Common myeloid progenitor, CD34-positive (primary cell): ENCODE measurements at regions not wholly inside any gene's neighbourhood (a gene's known extent, or its start where the extent isn't known, plus 50 kb on each side); places are given as distances from the start of the nearest gene placed in this dataset.

Experiments used
- CTCF ChIA-PET: fragments of 350-600 bp; sonication (Branson Sonifier 250); formaldehyde crosslinking; loops from one replicate; lab custom pipeline; 2021; ENCODE audit warnings: antibody characterized with exemption; lab: Charles Lee
- POLR2A ChIA-PET: fragments of 350-600 bp; sonication (Branson Sonifier 250); formaldehyde crosslinking; loops from one replicate; lab custom pipeline; 2021; ENCODE audit warnings: antibody characterized with exemption; lab: Charles Lee
- DNase-seq, 3 donors: peaks; one replicate each; pipeline versions ENCODE4 v3.0.0 to v3.0.0-alpha.2; 2013
- H3K27ac ChIP-seq, 2 experiments: 1 replicate in 1 of 2; 2 replicates in 1 of 2; pipeline ENCODE4 v1.7.0; 2013; ENCODE audit warnings: inconsistent platforms in 2 of 2, low read length in 2 of 2, mild to moderate bottlenecking in 2 of 2, low read depth in 1 of 2, moderate library complexity in 1 of 2; ENCODE audit not compliant: severe bottlenecking in 2 of 2, insufficient read depth in 1 of 2, poor library complexity in 1 of 2
- H3K27me3 ChIP-seq, 5 experiments: replicated peaks in 2 of 5; 1 replicate in 3 of 5; 2 replicates in 2 of 5; pipeline versions ENCODE4 v1.6.1 to v1.7.0; 2013; ENCODE audit warnings: low read length in 4 of 5, mild to moderate bottlenecking in 2 of 5, moderate library complexity in 2 of 5, inconsistent platforms in 1 of 5; ENCODE audit not compliant: insufficient read depth in 5 of 5, control insufficient read depth in 4 of 5
- H3K36me3 ChIP-seq, 4 experiments: 1 replicate in 2 of 4; 2 replicates in 2 of 4; pipeline versions ENCODE4 v1.6.1 to v1.7.0; 2013; ENCODE audit warnings: low read length in 3 of 4, control low read depth in 1 of 4, mild to moderate bottlenecking in 1 of 4; ENCODE audit not compliant: control insufficient read depth in 4 of 4, insufficient read depth in 4 of 4
- H3K4me1 ChIP-seq, 4 experiments: 1 replicate in 3 of 4; 2 replicates in 1 of 4; pipeline versions ENCODE4 v1.6.1 to v1.7.1; 2013; ENCODE audit warnings: low read length in 3 of 4, mild to moderate bottlenecking in 3 of 4, control low read depth in 1 of 4, inconsistent platforms in 1 of 4, moderate library complexity in 1 of 4; ENCODE audit not compliant: control insufficient read depth in 4 of 4, insufficient read depth in 4 of 4; ENCODE audit errors: control extremely low read depth in 1 of 4
- H3K4me3 ChIP-seq, 7 experiments: 1 replicate in 4 of 7; 2 replicates in 3 of 7; pipeline versions ENCODE4 v1.5.1 to v1.7.0; 2013; ENCODE audit warnings: mild to moderate bottlenecking in 7 of 7, low read length in 6 of 7, moderate library complexity in 6 of 7, inconsistent platforms in 2 of 7, low read depth in 2 of 7, control low read depth in 1 of 7; ENCODE audit not compliant: insufficient read depth in 4 of 7, control insufficient read depth in 1 of 7; ENCODE audit errors: extremely low read depth in 1 of 7
- H3K9me3 ChIP-seq, 5 experiments: 1 replicate in 4 of 5; 2 replicates in 1 of 5; pipeline versions ENCODE4 v1.6.1 to v1.7.1; 2013; ENCODE audit warnings: low read length in 4 of 5, mild to moderate bottlenecking in 2 of 5, inconsistent platforms in 1 of 5, low read depth in 1 of 5, moderate library complexity in 1 of 5; ENCODE audit not compliant: control insufficient read depth in 4 of 5, insufficient read depth in 2 of 5; ENCODE audit errors: control extremely low read depth in 1 of 5
- WGBS: methylation state at CpG from one replicate; pipeline ENCODE4 v1.1.5; 2013; ENCODE audit not compliant: insufficient coverage; 5-methylcytosine and 5-hydroxymethylcytosine counted together

DNA sequence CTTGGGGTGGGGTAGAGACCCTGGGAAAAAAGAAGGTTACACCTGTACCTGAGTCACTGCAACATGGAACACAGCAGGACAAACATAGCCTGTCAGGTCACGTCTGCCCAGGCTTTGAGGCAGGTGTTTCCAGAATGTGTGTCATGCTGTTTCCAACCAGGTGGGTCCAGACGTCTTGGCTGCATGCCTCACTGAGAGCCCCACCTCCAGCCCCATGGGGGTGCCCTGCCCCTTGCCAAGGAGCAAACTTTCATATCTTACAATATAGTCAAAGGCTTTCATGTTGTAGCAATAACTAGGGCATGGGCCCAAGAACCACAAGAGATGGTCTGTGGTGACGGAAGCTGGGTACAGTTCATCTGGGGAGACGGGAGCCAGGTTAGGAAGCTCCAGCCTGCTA is 499.7 kb downstream of the BCL11A start:
- no peak for DNase-seq
- Histone ChIP-seq H3K4me3 (no peak overlapping the region), H3K27me3 (no peaks in the 10 kb centered on the region), H3K4me1 (no peaks in the 10 kb centered on the region), H3K27ac (no peak overlapping the region), H3K9me3 (no peaks in the 10 kb centered on the region), H3K36me3 (no peaks in the 10 kb centered on the region)
- POLR2A ChIA-PET, result no interaction called here
- 88% methylated on average over 4 of the region's 4 CpGs for WGBS
- CTCF ChIA-PET, result no interaction called here

DNA sequence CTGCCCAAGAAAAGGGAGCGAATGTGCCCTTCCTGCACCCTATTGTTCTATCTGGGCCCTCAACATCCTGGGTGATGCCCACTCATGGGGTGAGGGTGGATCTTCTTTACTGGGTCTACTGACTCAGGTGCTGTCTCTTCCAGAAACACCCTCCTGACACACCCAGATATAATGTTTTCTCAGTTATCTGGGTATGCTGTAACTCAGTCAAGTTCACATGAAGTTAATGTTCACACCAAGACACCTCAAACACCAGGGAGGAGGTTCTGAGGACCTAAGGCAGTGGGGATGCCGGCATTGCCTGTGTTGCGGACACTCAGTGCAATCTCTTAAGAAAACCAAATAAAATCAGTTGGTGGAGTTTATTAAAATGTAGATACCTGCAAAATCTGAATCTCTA is 500.9 kb downstream of the BCL11A start:
- Histone ChIP-seq H3K9me3 (no peaks in the 10 kb centered on the region), H3K4me3 (no peak overlapping the region), H3K27ac (no peak overlapping the region), H3K4me1 (no peaks in the 10 kb centered on the region), H3K36me3 (no peaks in the 10 kb centered on the region), H3K27me3 (no peaks in the 10 kb centered on the region)
- WGBS, result 100% methylated on average over 1 of the region's 3 CpGs
- CTCF ChIA-PET, result interaction anchor here (0.8 kb wide), 1 partner anchor 8 kb away, joined by 3 read pairs; no protein-coding TSS in a partner anchor
- DNase-seq, result no peak
- POLR2A ChIA-PET, result no interaction called here

DNA sequence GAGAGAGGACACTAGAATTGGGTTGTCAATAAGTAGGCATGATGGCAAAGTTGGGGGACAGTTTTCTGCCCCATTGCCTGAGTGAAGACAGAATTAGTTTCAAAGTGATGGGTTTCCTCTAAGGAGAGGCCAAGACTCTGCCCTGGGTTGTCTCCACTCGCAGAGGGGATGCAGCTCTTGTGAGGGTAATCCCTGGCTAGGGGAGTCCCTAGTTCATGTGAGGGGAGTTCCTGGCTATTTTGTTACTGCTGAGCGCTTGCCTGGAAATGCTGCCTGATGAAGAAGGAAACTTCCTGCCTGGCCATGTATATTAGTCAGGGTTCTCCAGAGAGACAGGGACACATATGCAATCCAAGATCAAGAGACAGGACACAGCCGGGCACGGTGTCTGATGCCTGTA is 501.5 kb downstream of the BCL11A start:
- no peaks in the 10 kb centered on the region for H3K4me1 ChIP-seq
- 91% methylated on average over 3 of the region's 4 CpGs for WGBS
- H3K9me3 ChIP-seq, result no peaks in the 10 kb centered on the region
- DNase-seq, result no peak
- POLR2A ChIA-PET, result no interaction called here
- H3K27me3 ChIP-seq, result no peaks in the 10 kb centered on the region
- no peak overlapping the region for H3K27ac ChIP-seq
- H3K36me3 ChIP-seq, result no peaks in the 10 kb centered on the region
- no peak overlapping the region for H3K4me3 ChIP-seq
- CTCF ChIA-PET, result no interaction called here

DNA sequence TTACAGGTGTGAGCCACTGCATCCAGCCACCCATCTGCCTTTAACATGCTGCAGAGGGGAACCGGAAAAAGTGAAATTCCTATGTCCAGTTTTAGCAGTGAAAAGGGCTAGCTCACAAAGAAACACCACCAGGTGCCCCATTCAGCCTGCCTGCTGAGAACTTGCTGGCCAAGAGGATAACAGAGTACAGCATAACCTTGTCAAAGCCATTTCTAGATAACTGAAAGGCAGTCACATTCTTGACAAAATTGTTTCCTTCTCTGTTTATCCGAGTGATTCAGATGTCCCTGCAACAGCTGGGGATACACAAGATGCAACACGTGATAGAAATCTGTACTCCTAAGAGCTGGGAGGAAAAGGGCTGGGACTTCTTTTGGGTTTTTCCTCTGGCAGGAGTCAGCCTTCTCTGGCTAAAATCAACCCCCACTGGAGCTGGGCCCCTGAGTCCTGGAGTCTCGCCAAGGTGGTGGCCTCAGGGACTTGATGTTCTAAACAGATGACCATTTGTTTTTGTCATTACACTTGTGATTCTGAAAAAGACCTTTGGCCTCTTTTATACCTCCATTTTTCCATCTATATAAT is 505.4 kb downstream of the BCL11A start:
- Histone ChIP-seq H3K9me3 (no peaks in the 10 kb centered on the region), H3K4me1 (no peaks in the 10 kb centered on the region), H3K27ac (no peak overlapping the region), H3K27me3 (no peaks in the 10 kb centered on the region), H3K4me3 (no peak overlapping the region), H3K36me3 (no peaks in the 10 kb centered on the region)
- POLR2A ChIA-PET, result no interaction called here
- WGBS, result 100% methylated on average over 3 of the region's 4 CpGs
- CTCF ChIA-PET, result interaction anchor here (1.3 to 1.8 kb wide), 2 partner anchors 18 to 45 kb away, joined by 3 to 4 read pairs; no protein-coding TSS in a partner anchor
- no peak for DNase-seq

DNA sequence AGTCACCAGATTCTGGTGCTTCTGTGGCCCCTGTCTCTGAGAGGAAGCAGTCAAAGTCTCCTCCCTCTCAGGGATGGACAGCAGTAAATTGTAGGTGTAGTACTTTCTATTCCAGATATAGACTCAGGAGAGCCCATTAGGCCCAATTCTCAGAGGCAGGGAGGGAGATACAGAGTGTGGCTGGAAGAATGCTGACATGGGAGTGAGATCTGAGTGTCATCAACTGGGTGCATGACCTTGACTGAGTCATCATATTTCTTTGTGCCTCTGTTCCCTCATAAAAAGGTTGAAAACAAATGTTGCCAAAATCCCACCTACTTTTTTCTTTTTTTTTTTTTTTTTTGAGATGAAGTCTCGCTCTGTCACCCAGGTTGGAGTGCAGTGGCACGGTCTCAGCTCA is 506.1 kb downstream of the BCL11A start:
- Histone ChIP-seq H3K27me3 (no peaks in the 10 kb centered on the region), H3K9me3 (no peaks in the 10 kb centered on the region), H3K4me3 (no peak overlapping the region), H3K36me3 (no peaks in the 10 kb centered on the region), H3K4me1 (no peaks in the 10 kb centered on the region), H3K27ac (no peak overlapping the region)
- no peak for DNase-seq
- CTCF ChIA-PET, result no interaction called here
- WGBS, result no CpG with 5 or more reads among the region's 2 CpGs
- POLR2A ChIA-PET, result no interaction called here

DNA sequence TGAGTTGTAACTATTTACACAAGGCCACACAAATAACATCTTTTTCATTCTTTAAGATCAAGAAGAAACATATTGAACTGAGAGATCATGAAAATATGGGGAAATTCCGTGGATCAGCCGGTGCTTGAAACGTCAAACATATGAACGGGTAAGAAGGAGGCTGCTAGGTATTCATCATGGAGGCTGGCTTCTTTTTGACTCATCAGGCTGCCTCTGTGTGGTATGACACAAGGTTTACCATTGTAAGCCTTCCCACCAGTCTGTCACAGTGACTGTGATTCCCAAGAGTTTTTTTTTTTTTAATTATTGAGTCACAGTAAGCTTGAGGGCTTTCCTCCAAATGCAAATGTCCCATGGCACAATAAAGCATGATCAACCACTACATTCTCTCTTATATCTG is 506.9 kb downstream of the BCL11A start:
- Histone ChIP-seq H3K36me3 (no peaks in the 10 kb centered on the region), H3K4me3 (no peak overlapping the region), H3K27me3 (no peaks in the 10 kb centered on the region), H3K9me3 (no peaks in the 10 kb centered on the region), H3K4me1 (no peaks in the 10 kb centered on the region), H3K27ac (no peak overlapping the region)
- no peak for DNase-seq
- WGBS, result 89% methylated on average over 4 of the region's 4 CpGs
- ChIA-PET CTCF (no interaction called here), POLR2A (no interaction called here)

DNA sequence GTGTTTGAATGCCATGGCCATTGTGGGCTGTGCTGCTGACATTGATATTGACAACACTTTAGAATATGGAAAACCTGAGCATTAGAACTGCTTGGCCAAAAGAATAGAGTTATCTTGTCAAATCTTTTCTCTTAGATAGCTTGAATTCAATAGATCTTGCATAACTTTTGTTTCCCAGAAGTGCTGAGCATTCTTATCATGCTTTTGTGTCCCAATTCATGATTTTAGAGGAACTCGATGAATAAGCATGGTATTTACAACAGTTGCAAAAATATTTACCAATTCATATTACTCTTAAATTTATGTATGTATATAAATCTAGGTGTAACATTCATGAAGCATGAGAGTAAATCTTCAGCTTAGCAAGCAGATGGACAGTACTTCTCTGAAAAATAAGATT is 508.0 kb downstream of the BCL11A start:
- POLR2A ChIA-PET, result no interaction called here
- DNase-seq, result no peak
- CTCF ChIA-PET, result no interaction called here
- no peaks in the 10 kb centered on the region for H3K36me3 ChIP-seq
- H3K27me3 ChIP-seq, result no peaks in the 10 kb centered on the region
- no peaks in the 10 kb centered on the region for H3K4me1 ChIP-seq
- no peak overlapping the region for H3K4me3 ChIP-seq
- no CpG with 5 or more reads among the region's 1 CpG for WGBS
- no peak overlapping the region for H3K27ac ChIP-seq
- no peaks in the 10 kb centered on the region for H3K9me3 ChIP-seq
